ENCODE measurements at regions not wholly inside any gene's neighbourhood (a gene's known extent, or its start where the extent isn't known, plus 50 kb on each side); places are given as distances from the start of the nearest gene placed in this dataset.

DNA sequence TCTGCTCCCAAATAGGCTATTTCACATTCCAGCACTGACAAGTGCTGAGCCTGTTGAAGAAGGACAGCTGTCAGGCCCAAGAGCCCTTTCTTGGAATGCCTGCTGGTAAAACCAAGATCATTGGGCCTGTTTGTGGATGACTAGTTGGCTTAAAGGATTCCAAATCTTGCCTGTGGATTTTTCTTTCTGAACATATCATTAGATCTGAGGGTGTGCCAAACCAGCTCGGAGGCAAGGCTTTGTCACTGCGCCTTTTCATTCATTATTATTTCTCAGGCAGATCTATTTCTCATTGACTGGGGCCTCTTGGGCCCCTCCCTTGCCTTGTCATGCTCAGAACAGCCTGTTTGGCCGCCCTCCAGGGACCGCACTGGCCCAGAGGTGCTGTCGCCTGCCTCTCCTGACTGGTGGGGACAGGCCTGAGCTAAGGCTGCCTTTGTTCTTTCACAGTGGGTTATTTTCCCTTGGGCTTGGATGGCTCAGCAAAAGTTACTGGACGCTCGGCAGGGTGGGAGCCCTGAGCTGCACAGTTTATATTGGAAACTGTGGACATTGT is 222.7 kb upstream of the SESN3 start:
- TF ChIP-seq POLR2A (IDR thresholded peaks at IDR 0.05; ENCODE audit: low read depth, low read length) (no peak), POLR2AphosphoS5 (IDR thresholded peaks at IDR 0.05; ENCODE audit: low read depth, low read length) (no peak), TAF1 (IDR thresholded peaks at IDR 0.05; ENCODE audit: low read depth, low read length) (no peak)

Data from GM12891 (cell line).